Loucy (cell line): ENCODE measurements at regions not wholly inside any gene's neighbourhood (a gene's known extent, or its start where the extent isn't known, plus 50 kb on each side); places are given as distances from the start of the nearest gene placed in this dataset.

Source experiments
- H2AFZ ChIP-seq: fragments of 200-600 bp; sonication (generic); 2 replicates; pipeline ENCODE4 v1.6.0; 2016; ENCODE audit warnings: antibody characterized with exemption, mild to moderate bottlenecking, low read length, moderate library complexity
- H3F3A ChIP-seq: fragments of 200-600 bp; 2 replicates; pipeline ENCODE4 v1.6.0; 2016; ENCODE audit warnings: antibody characterized with exemption, low read depth, mild to moderate bottlenecking
- H3K27me3 ChIP-seq: fragments of 200-600 bp; sonication (generic); 2 replicates; pipeline ENCODE4 v1.6.1; 2014; ENCODE audit warnings: low read length, mild to moderate bottlenecking; ENCODE audit not compliant: insufficient read depth, poor library complexity, severe bottlenecking
- H3K36me3 ChIP-seq: fragments of 200-600 bp; sonication (generic); 2 replicates; pipeline ENCODE4 v1.6.1; 2016; ENCODE audit warnings: low read length; ENCODE audit not compliant: insufficient read depth
- H3K4me1 ChIP-seq: fragments of 200-600 bp; sonication (generic); 2 replicates; pipeline ENCODE4 v1.5.1; 2014; ENCODE audit warnings: low read length, mild to moderate bottlenecking; ENCODE audit not compliant: insufficient read depth, poor library complexity, severe bottlenecking
- H3K4me2 ChIP-seq: fragments of 200-600 bp; sonication (generic); 2 replicates; pipeline ENCODE4 v1.6.0; 2014; ENCODE audit warnings: antibody characterized with exemption, low read length, low read depth, mild to moderate bottlenecking; ENCODE audit not compliant: poor library complexity, severe bottlenecking
- H3K4me3 ChIP-seq: fragments of 200-600 bp; sonication (generic); 2 replicates; pipeline ENCODE4 v1.5.1; 2014; ENCODE audit warnings: low read length, mild to moderate bottlenecking, mixed read lengths; ENCODE audit not compliant: poor library complexity, severe bottlenecking
- H3K79me2 ChIP-seq: fragments of 200-600 bp; sonication (generic); 2 replicates; pipeline ENCODE4 v1.6.1; 2014; ENCODE audit warnings: low read length; ENCODE audit not compliant: insufficient read depth
- H3K9ac ChIP-seq: fragments of 200-600 bp; sonication (generic); 2 replicates; pipeline ENCODE4 v1.6.0; 2014; ENCODE audit warnings: mild to moderate bottlenecking, low read depth, low read length, moderate library complexity; ENCODE audit not compliant: poor library complexity, severe bottlenecking
- H3K9me2 ChIP-seq: fragments of 200-600 bp; sonication (generic); replicated peaks from 2 replicates; pipeline ENCODE4 v1.6.1; 2016; ENCODE audit warnings: low read depth, low read length, mixed read lengths
- H3K9me3 ChIP-seq: fragments of 200-600 bp; sonication (generic); 2 replicates; pipeline ENCODE4 v1.6.1; 2014; ENCODE audit warnings: mild to moderate bottlenecking, antibody characterized with exemption, low read length, low read depth; ENCODE audit not compliant: insufficient read depth
- H4K20me1 ChIP-seq: fragments of 200-600 bp; sonication (generic); 2 replicates; pipeline ENCODE4 v1.6.0; 2014; ENCODE audit warnings: antibody characterized with exemption, low read length, mild to moderate bottlenecking; ENCODE audit not compliant: insufficient read depth, poor library complexity, severe bottlenecking
- EZH2phosphoT487 ChIP-seq: fragments of 200-600 bp; IDR thresholded peaks from 2 replicates; pipeline ENCODE4 v1.6.1; 2018; ENCODE audit warnings: antibody characterized with exemption, mild to moderate bottlenecking, moderate library complexity, borderline replicate concordance
- TF ChIP-seq, protein P1 (sequence below): fragments of 200-600 bp; sonication (generic); conservative IDR thresholded peaks from 2 replicates; pipeline ENCODE4 v1.5.1; 2014; ENCODE audit warnings: mild to moderate bottlenecking, antibody characterized with exemption, low read length

GRCh38 chrX:148284821-148285220, 215.6 kb upstream of the AFF2 start:
- H3K9me2 ChIP-seq = no peaks in the 10 kb centered on the region
- H4K20me1 ChIP-seq = no peaks in the 10 kb centered on the region
- H3K9ac ChIP-seq = no peak overlapping the region
- H3K36me3 ChIP-seq = no peaks in the 10 kb centered on the region
- H3K79me2 ChIP-seq = no peaks in the 10 kb centered on the region
- no peak for TF ChIP-seq EZH2phosphoT487
- TF ChIP-seq, protein P1, sequence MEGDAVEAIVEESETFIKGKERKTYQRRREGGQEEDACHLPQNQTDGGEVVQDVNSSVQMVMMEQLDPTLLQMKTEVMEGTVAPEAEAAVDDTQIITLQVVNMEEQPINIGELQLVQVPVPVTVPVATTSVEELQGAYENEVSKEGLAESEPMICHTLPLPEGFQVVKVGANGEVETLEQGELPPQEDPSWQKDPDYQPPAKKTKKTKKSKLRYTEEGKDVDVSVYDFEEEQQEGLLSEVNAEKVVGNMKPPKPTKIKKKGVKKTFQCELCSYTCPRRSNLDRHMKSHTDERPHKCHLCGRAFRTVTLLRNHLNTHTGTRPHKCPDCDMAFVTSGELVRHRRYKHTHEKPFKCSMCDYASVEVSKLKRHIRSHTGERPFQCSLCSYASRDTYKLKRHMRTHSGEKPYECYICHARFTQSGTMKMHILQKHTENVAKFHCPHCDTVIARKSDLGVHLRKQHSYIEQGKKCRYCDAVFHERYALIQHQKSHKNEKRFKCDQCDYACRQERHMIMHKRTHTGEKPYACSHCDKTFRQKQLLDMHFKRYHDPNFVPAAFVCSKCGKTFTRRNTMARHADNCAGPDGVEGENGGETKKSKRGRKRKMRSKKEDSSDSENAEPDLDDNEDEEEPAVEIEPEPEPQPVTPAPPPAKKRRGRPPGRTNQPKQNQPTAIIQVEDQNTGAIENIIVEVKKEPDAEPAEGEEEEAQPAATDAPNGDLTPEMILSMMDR = no peak
- H3F3A ChIP-seq = no peaks in the 10 kb centered on the region
- H3K9me3 ChIP-seq = no peaks in the 10 kb centered on the region
- no peak overlapping the region for H3K4me3 ChIP-seq
- H3K4me1 ChIP-seq = peaks cover 40% of the 10 kb centered on the region
- no peak overlapping the region for H3K4me2 ChIP-seq
- no peaks in the 10 kb centered on the region for H3K27me3 ChIP-seq
- H2AFZ ChIP-seq = no peak overlapping the region

DNA sequence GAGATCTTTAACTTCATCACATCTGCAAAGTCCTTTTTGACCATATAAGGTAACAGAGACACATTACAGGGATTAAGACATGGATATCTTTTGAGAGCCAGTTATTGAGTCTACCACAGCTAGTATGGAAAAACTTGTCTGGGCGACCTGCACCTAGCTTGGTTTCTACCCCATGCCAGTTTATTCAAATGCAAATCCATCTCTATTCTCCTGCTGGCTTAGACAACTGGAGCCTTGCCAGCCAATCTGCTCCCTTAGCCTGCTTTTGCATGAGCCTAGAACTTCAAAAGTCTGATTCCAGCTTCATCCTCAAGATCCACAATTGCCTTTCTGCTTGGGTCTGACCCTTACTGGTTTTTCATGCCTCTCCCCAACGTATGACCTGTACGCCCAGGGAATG, 212.0 kb upstream of the AFF2 start:
- no peaks in the 10 kb centered on the region for H3K36me3 ChIP-seq
- no peak for TF ChIP-seq EZH2phosphoT487
- TF ChIP-seq, protein P1 = no peak
- no peaks in the 10 kb centered on the region for H3F3A ChIP-seq
- H3K79me2 ChIP-seq = no peaks in the 10 kb centered on the region
- peaks cover 7% of the 10 kb centered on the region for H3K4me1 ChIP-seq
- H3K9ac ChIP-seq = no peak overlapping the region
- H3K27me3 ChIP-seq = no peaks in the 10 kb centered on the region
- no peak overlapping the region for H3K4me2 ChIP-seq
- no peaks in the 10 kb centered on the region for H4K20me1 ChIP-seq
- no peak overlapping the region for H2AFZ ChIP-seq
- H3K9me3 ChIP-seq = no peaks in the 10 kb centered on the region
- no peaks in the 10 kb centered on the region for H3K9me2 ChIP-seq
- H3K4me3 ChIP-seq = no peak overlapping the region

DNA sequence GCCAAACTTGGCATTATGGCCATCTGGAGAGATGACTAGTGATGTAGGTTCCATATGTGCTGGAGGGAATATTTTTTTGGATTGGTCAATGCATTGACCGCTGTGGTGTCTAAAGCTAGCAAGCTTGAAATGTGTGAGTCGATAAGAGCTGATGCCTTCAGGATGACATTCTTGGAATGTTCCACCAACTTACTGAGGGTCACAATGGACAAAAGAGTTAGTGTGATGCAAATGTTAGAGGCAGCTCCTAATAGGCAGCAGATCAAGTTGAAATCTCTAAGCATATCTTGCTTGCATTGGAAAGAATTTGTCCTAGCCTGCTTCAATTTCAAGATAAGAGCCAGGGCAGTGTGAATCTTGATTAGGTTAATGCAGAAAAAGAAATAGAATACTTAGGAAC, 210.4 kb upstream of the AFF2 start:
- Histone ChIP-seq H3K9ac (no peak overlapping the region), H3K9me2 (no peaks in the 10 kb centered on the region), H3K4me3 (no peak overlapping the region), H3K27me3 (no peaks in the 10 kb centered on the region), H3K9me3 (no peaks in the 10 kb centered on the region), H3K36me3 (no peaks in the 10 kb centered on the region), H2AFZ (no peak overlapping the region), H3K79me2 (no peaks in the 10 kb centered on the region), H3K4me1 (peaks cover 7% of the 10 kb centered on the region), H4K20me1 (no peaks in the 10 kb centered on the region), H3K4me2 (no peak overlapping the region), H3F3A (no peaks in the 10 kb centered on the region)
- TF ChIP-seq, protein P1 = no peak
- no peak for TF ChIP-seq EZH2phosphoT487
